Endothelial cell of umbilical vein (primary cell): ENCODE measurements at regions not wholly inside any gene's neighbourhood (a gene's known extent, or its start where the extent isn't known, plus 50 kb on each side); places are given as distances from the start of the nearest gene placed in this dataset.

Source experiments
- BruUV-seq: library from RNA; stranded (reverse); fragments of 400-500 nt; replicated peaks from 2 replicates; lab custom pipeline; 2021; lab: Mats Ljungman, UMichigan
- CTCF ChIA-PET: fragments of 300-600, 350-600 bp; sonication (Branson Sonifier 250); formaldehyde crosslinking; loops from one replicate; lab custom pipeline; 2021; ENCODE audit warnings: antibody characterized with exemption, inconsistent platforms; lab: Charles Lee
- POLR2A ChIA-PET: fragments of 300-600, 350-600 bp; sonication (Branson Sonifier 250); formaldehyde crosslinking; loops from one replicate; lab custom pipeline; 2021; ENCODE audit warnings: antibody characterized with exemption, inconsistent platforms; lab: Charles Lee
- DNase-seq: peaks from one replicate; pipeline ENCODE4 v3.0.0-alpha.2; 2011; ENCODE audit warnings: low read depth, low spot score
- FAIRE-seq: peaks from 2 replicates; lab custom pipeline; 2011; peaks lifted over from hg19 to GRCh38; lab: Jason Lieb, UNC
- H2AFZ ChIP-seq: 2 replicates; pipeline ENCODE4 v1.6.0; 2012; ENCODE audit warnings: low read depth, low read length, control low read depth, inconsistent platforms
- H3K27ac ChIP-seq: 2 replicates; pipeline ENCODE4 v1.5.1; 2011; ENCODE audit warnings: low read depth, mild to moderate bottlenecking, control low read depth, low read length, moderate library complexity; ENCODE audit not compliant: insufficient read depth
- H3K27me3 ChIP-seq, 2 experiments: 2 replicates each; pipeline versions ENCODE4 v1.6.0 to v1.6.1; 2011; ENCODE audit warnings: low read length in 2 of 2, mixed read lengths in 1 of 2; ENCODE audit not compliant: control insufficient read depth in 2 of 2, insufficient read depth in 2 of 2
- H3K36me3 ChIP-seq, 2 experiments: 2 replicates in 1 of 2; 3 replicates in 1 of 2; pipeline ENCODE4 v1.5.1; 2011; ENCODE audit warnings: low read length in 2 of 2, mild to moderate bottlenecking in 1 of 2, moderate library complexity in 1 of 2; ENCODE audit not compliant: control insufficient read depth in 2 of 2, insufficient read depth in 2 of 2; ENCODE audit errors: extremely low read depth in 1 of 2
- H3K4me1 ChIP-seq: 3 replicates; pipeline ENCODE4 v1.5.1; 2011; ENCODE audit warnings: mild to moderate bottlenecking, low read length; ENCODE audit not compliant: control insufficient read depth, insufficient read depth; ENCODE audit errors: extremely low read depth
- H3K4me2 ChIP-seq: 2 replicates; pipeline ENCODE4 v1.6.1; 2011; ENCODE audit warnings: low read length, control low read depth, mixed read lengths; ENCODE audit not compliant: insufficient read depth
- H3K4me3 ChIP-seq, 3 experiments: fragments of 200-600 bp in 1 of 3; sonication (generic), shearing (Covaris generic) in 1 of 3; replicated peaks in 1 of 3; 2 replicates each; pipeline ENCODE4 v1.5.1; 2011 to 2016; ENCODE audit warnings: control low read depth in 3 of 3, low read length in 3 of 3, mild to moderate bottlenecking in 2 of 3, inconsistent platforms in 1 of 3, low read depth in 1 of 3, moderate library complexity in 1 of 3; ENCODE audit not compliant: insufficient read depth in 1 of 3
- H3K79me2 ChIP-seq: 2 replicates; pipeline ENCODE4 v1.6.0; 2012; ENCODE audit warnings: low read length, inconsistent platforms; ENCODE audit not compliant: control insufficient read depth, insufficient read depth
- H3K9ac ChIP-seq: replicated peaks from 2 replicates; pipeline ENCODE3; 2011; ENCODE audit warnings: low read length, control low read depth; ENCODE audit not compliant: insufficient read depth; ENCODE audit errors: extremely low read depth
- H3K9me1 ChIP-seq: replicated peaks from 3 replicates; pipeline ENCODE4 v1.6.0; 2011; ENCODE audit warnings: mild to moderate bottlenecking, low read length; ENCODE audit not compliant: control insufficient read depth, insufficient read depth; ENCODE audit errors: extremely low read depth
- H3K9me3 ChIP-seq: replicated peaks from 2 replicates; pipeline ENCODE4 v1.5.1; 2012; ENCODE audit warnings: low read length, inconsistent platforms; ENCODE audit not compliant: control insufficient read depth, insufficient read depth
- H4K20me1 ChIP-seq: replicated peaks from 2 replicates; pipeline ENCODE3; 2011; ENCODE audit warnings: mild to moderate bottlenecking, low read length; ENCODE audit not compliant: control insufficient read depth, insufficient read depth; ENCODE audit errors: extremely low read depth
- EZH2 ChIP-seq: IDR thresholded peaks from 2 replicates; pipeline ENCODE4 v1.6.1; 2012; ENCODE audit warnings: borderline replicate concordance, low read depth, mild to moderate bottlenecking, moderate library complexity, low read length, inconsistent platforms; ENCODE audit not compliant: severe bottlenecking
- FOS ChIP-seq: IDR thresholded peaks from 2 replicates; pipeline ENCODE4 v1.6.1; 2011; ENCODE audit warnings: mild to moderate bottlenecking, low read length, moderate library complexity, borderline replicate concordance; ENCODE audit not compliant: insufficient read depth
- GATA2 ChIP-seq: IDR thresholded peaks from 2 replicates; pipeline ENCODE4 v1.7.0; 2011; ENCODE audit warnings: low read depth, mild to moderate bottlenecking, moderate library complexity, mixed read lengths, low read length; ENCODE audit not compliant: insufficient read length, insufficient read depth
- JUN ChIP-seq: IDR thresholded peaks from 2 replicates; pipeline ENCODE4 v1.6.1; 2011; ENCODE audit warnings: borderline replicate concordance, low read depth; ENCODE audit not compliant: insufficient read length, insufficient read depth
- MYC ChIP-seq: IDR thresholded peaks from one replicate; pipeline ENCODE4 v1.6.1; 2011; ENCODE audit warnings: mild to moderate bottlenecking, low read depth, low read length
- POLR2A ChIP-seq: IDR thresholded peaks from 2 replicates; pipeline ENCODE4 v1.6.1; 2012; ENCODE audit warnings: low read depth, mild to moderate bottlenecking, control low read depth, low read length
- POLR2AphosphoS5 ChIP-seq: IDR thresholded peaks from 2 replicates; pipeline ENCODE4 v1.6.1; 2012; ENCODE audit warnings: low read depth, mild to moderate bottlenecking, control low read depth, low read length, moderate library complexity; ENCODE audit not compliant: insufficient read depth
- dilution Hi-C: fragments of 300-500 bp; cut with MboI; formaldehyde crosslinking; loops from one replicate; pipeline ENCODE4 v1.15.0; 2019; ENCODE audit warnings: low sequenced_read_pairs; ENCODE audit not compliant: extremely low pct_ligation_motif_present
- intact Hi-C: fragments of 100-400 bp; cut with micrococcal nuclease; formaldehyde crosslinking; loops from one replicate; pipeline ENCODE4 v1.10.0; 2022
- TF ChIP-seq, protein P1 (sequence below), 2 donors: IDR thresholded peaks; 1 replicate in 1 of 2; 2 replicates in 1 of 2; pipeline ENCODE4 v1.5.1; 2011; ENCODE audit warnings: low read length in 2 of 2, mild to moderate bottlenecking in 2 of 2, moderate library complexity in 2 of 2, control low read depth in 1 of 2, inconsistent platforms in 1 of 2, low read depth in 1 of 2; ENCODE audit not compliant: insufficient read depth in 1 of 2; ENCODE audit errors: extremely low read depth in 1 of 2
- TF ChIP-seq, protein P2 (sequence below): IDR thresholded peaks from 2 replicates; pipeline ENCODE4 v1.6.1; 2011; ENCODE audit not compliant: insufficient read depth, insufficient read length

DNA sequence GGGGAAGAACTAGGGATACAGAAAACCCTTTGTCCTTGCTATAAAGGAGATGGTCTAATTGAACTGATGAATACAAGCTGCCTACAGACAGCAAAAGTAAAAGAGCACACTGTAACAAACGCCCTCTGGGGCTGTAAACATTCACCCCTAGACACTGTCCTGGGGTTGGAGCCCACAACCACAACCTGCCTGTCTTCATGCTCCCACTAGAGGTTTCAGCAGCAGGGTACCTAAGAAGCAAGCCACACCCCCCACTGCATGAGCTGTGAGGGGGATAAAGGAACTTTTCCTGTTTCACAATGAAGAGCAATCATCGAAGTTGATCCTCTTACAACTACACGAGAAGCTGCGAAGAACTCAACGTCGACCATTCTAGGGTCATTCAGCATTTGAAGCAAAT is 90.5 kb upstream of the LUZP2 start:
- Histone ChIP-seq H3K4me3 (no peak overlapping the region), H3K27ac (no peak overlapping the region), H3K9me1 (no peaks in the 10 kb centered on the region), H4K20me1 (no peaks in the 10 kb centered on the region), H2AFZ (no peak overlapping the region), H3K4me2 (no peak overlapping the region), H3K27me3 (no peaks in the 10 kb centered on the region), H3K36me3 (no peaks in the 10 kb centered on the region), H3K9me3 (no peaks in the 10 kb centered on the region), H3K9ac (no peak overlapping the region), H3K4me1 (no peaks in the 10 kb centered on the region), H3K79me2 (no peaks in the 10 kb centered on the region)
- intact Hi-C loops (no loop called here), dilution Hi-C loops (no loop called here)
- DNase-seq (no peak), FAIRE-seq (no peak)
- TF ChIP-seq JUN (no peak), EZH2 (no peak), MYC (no peak), GATA2 (no peak), POLR2AphosphoS5 (no peak), POLR2A (no peak), FOS (no peak)
- TF ChIP-seq, protein P1, sequence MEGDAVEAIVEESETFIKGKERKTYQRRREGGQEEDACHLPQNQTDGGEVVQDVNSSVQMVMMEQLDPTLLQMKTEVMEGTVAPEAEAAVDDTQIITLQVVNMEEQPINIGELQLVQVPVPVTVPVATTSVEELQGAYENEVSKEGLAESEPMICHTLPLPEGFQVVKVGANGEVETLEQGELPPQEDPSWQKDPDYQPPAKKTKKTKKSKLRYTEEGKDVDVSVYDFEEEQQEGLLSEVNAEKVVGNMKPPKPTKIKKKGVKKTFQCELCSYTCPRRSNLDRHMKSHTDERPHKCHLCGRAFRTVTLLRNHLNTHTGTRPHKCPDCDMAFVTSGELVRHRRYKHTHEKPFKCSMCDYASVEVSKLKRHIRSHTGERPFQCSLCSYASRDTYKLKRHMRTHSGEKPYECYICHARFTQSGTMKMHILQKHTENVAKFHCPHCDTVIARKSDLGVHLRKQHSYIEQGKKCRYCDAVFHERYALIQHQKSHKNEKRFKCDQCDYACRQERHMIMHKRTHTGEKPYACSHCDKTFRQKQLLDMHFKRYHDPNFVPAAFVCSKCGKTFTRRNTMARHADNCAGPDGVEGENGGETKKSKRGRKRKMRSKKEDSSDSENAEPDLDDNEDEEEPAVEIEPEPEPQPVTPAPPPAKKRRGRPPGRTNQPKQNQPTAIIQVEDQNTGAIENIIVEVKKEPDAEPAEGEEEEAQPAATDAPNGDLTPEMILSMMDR (IDR thresholded peaks at IDR 0.05; ENCODE audit: extremely low read depth in 1 of 2, insufficient read depth in 1 of 2, low read depth in 1 of 2, low read length in 2 of 2) = no peak
- TF ChIP-seq, protein P2, sequence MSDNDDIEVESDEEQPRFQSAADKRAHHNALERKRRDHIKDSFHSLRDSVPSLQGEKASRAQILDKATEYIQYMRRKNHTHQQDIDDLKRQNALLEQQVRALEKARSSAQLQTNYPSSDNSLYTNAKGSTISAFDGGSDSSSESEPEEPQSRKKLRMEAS = no peak
- BruUV-seq = no TSS peak
- ChIA-PET CTCF (interaction anchor here (1.2 kb wide), 1 partner anchor 19 kb away, joined by 3 read pairs; no protein-coding TSS in a partner anchor), POLR2A (no interaction called here)
